GM23338 (cell line): ENCODE measurements at regions not wholly inside any gene's neighbourhood (a gene's known extent, or its start where the extent isn't known, plus 50 kb on each side); places are given as distances from the start of the nearest gene placed in this dataset.
A peak's percentile ranks its signal among the peaks of the same experiment; 100 is the strongest.

ENCODE experiments used
- ATAC-seq: fragments of 200-7000 bp; cut with Tn5 transposase; 3 replicates; pipeline ENCODE4 v1.9.1; 2020
- DNase-seq: peaks from one replicate; pipeline ENCODE4 v3.0.0-alpha.2; 2015; ENCODE audit warnings: low spot score
- H2AFZ ChIP-seq: fragments of 200-600 bp; sonication (generic); 2 replicates; pipeline ENCODE4 v1.8.0; 2016; ENCODE audit warnings: antibody characterized with exemption, mild to moderate bottlenecking, moderate library complexity
- H3F3A ChIP-seq: fragments of 200-600 bp; sonication (generic); replicated peaks from 2 replicates; pipeline ENCODE4 v1.8.0; 2017; ENCODE audit warnings: antibody characterized with exemption, mixed run types, low read depth
- H3K27ac ChIP-seq: fragments of 200-600 bp; sonication (generic); 2 replicates; pipeline ENCODE4 v1.6.1; 2016; ENCODE audit warnings: low read depth
- H3K27me3 ChIP-seq: fragments of 200-600 bp; sonication (generic); 2 replicates; pipeline ENCODE4 v1.8.0; 2016; ENCODE audit warnings: mild to moderate bottlenecking, mixed run types, moderate library complexity; ENCODE audit not compliant: insufficient read depth
- H3K36me3 ChIP-seq: fragments of 200-600 bp; sonication (generic); 2 replicates; pipeline ENCODE4 v1.8.0; 2016; ENCODE audit warnings: mild to moderate bottlenecking; ENCODE audit not compliant: insufficient read depth
- H3K4me1 ChIP-seq: fragments of 200-600 bp; sonication (generic); 2 replicates; pipeline ENCODE4 v1.8.0; 2016; ENCODE audit warnings: mild to moderate bottlenecking, moderate library complexity; ENCODE audit not compliant: insufficient read depth
- H3K4me2 ChIP-seq: fragments of 200-600 bp; sonication (generic); 2 replicates; pipeline ENCODE4 v1.7.1; 2017; ENCODE audit warnings: mixed run types
- H3K4me3 ChIP-seq: fragments of 200-600 bp; sonication (generic); 2 replicates; pipeline ENCODE4 v1.6.1; 2016; ENCODE audit warnings: mixed run types
- H3K79me2 ChIP-seq: fragments of 200-600 bp; sonication (generic); replicated peaks from 2 replicates; pipeline ENCODE4 v1.8.0; 2017; ENCODE audit warnings: mild to moderate bottlenecking; ENCODE audit not compliant: insufficient read depth
- H3K9me2 ChIP-seq: fragments of 200-600 bp; sonication (generic); 2 replicates; pipeline ENCODE4 v1.8.0; 2017; ENCODE audit not compliant: insufficient read depth
- H4K20me1 ChIP-seq: fragments of 200-600 bp; sonication (generic); replicated peaks from 2 replicates; pipeline ENCODE4 v1.8.0; 2017; ENCODE audit warnings: mild to moderate bottlenecking; ENCODE audit not compliant: insufficient read depth
- H3K27ac Mint-ChIP-seq: 2 replicates; pipeline ENCODE4 v1.8.0; 2020; ENCODE audit warnings: inconsistent platforms, mild to moderate bottlenecking, moderate library complexity, mixed read lengths
- H3K27me3 Mint-ChIP-seq: 3 replicates; pipeline ENCODE4 v1.8.0; 2022; ENCODE audit warnings: low read depth, mild to moderate bottlenecking, moderate library complexity, mixed read lengths, inconsistent platforms; ENCODE audit not compliant: insufficient read depth, poor library complexity
- H3K36me3 Mint-ChIP-seq: 3 replicates; pipeline ENCODE4 v1.8.0; 2021; ENCODE audit warnings: low read depth, mild to moderate bottlenecking, inconsistent platforms, moderate library complexity, mixed read lengths
- H3K4me1 Mint-ChIP-seq: 3 replicates; pipeline ENCODE4 v1.8.0; 2020; ENCODE audit warnings: mild to moderate bottlenecking, inconsistent platforms, mixed read lengths
- H3K4me3 Mint-ChIP-seq: 3 replicates; pipeline ENCODE4 v1.8.0; 2021; ENCODE audit warnings: moderate library complexity, mild to moderate bottlenecking, inconsistent platforms, mixed read lengths
- H3K9me3 Mint-ChIP-seq: 3 replicates; pipeline ENCODE4 v1.8.0; 2020; ENCODE audit warnings: moderate library complexity, mild to moderate bottlenecking, inconsistent platforms, mixed read lengths
- CTCF ChIP-seq, 2 experiments: fragments of 200-600 bp in 1 of 2; sonication (generic) in 1 of 2; conservative IDR thresholded peaks; 2 replicates each; pipeline versions ENCODE4 v1.5.1 to v1.6.1; 2016 to 2017; ENCODE audit warnings: antibody characterized with exemption in 2 of 2, low read depth in 2 of 2, mild to moderate bottlenecking in 2 of 2, moderate library complexity in 1 of 2
- EZH2 ChIP-seq: fragments of 200-600 bp; sonication (generic); IDR thresholded peaks from one replicate; pipeline ENCODE4 v1.8.0; 2017; ENCODE audit warnings: antibody characterized with exemption, mild to moderate bottlenecking, low read depth; ENCODE audit not compliant: unreplicated experiment
- EZH2phosphoT487 ChIP-seq: fragments of 200-600 bp; sonication (generic); IDR thresholded peaks from one replicate; pipeline ENCODE4 v1.8.1; 2018; ENCODE audit warnings: antibody characterized with exemption; ENCODE audit not compliant: unreplicated experiment
- NANOG ChIP-seq: IDR thresholded peaks from 2 replicates; pipeline ENCODE4 v1.6.1; 2016; ENCODE audit warnings: antibody characterized with exemption, borderline replicate concordance
- POLR2AphosphoS5 ChIP-seq: IDR thresholded peaks from 2 replicates; pipeline ENCODE4 v1.6.1; 2016; ENCODE audit warnings: antibody characterized with exemption, low read depth
- REST ChIP-seq: IDR thresholded peaks from one replicate; pipeline ENCODE4 v1.6.1; 2018; ENCODE audit warnings: antibody characterized with exemption; ENCODE audit not compliant: unreplicated experiment
- STAT1 ChIP-seq: IDR thresholded peaks from one replicate; pipeline ENCODE4 v1.6.1; 2016; ENCODE audit warnings: antibody characterized with exemption; ENCODE audit not compliant: unreplicated experiment
- ZNF331 ChIP-seq: fragments of 250-450 bp; sonication (Bioruptor Pico); IDR thresholded peaks from 2 replicates; pipeline ENCODE4 v1.5.0; 2020; ENCODE audit warnings: low read depth, mild to moderate bottlenecking, moderate library complexity

GRCh38 chr4:81565142-81565870, 93.6 kb upstream of the RASGEF1B start:
- Histone ChIP-seq H4K20me1 (no peaks in the 10 kb centered on the region), H2AFZ (peak overlapping the region; percentile 78), H3F3A (no peaks in the 10 kb centered on the region), H3K4me2 (no peak overlapping the region), H3K4me3 (no peak overlapping the region), H3K79me2 (no peaks in the 10 kb centered on the region), H3K36me3 (no peaks in the 10 kb centered on the region), H3K27ac (no peak overlapping the region), H3K4me1 (peaks cover 19% of the 10 kb centered on the region), H3K9me2 (no peaks in the 10 kb centered on the region), H3K27me3 (no peaks in the 10 kb centered on the region)
- H3K27me3 Mint-ChIP-seq = peaks cover 4% of the 10 kb centered on the region
- H3K4me3 Mint-ChIP-seq = no peak overlapping the region
- DNase-seq (no peak), ATAC-seq (peak; percentile 74)
- H3K36me3 Mint-ChIP-seq = no peaks in the 10 kb centered on the region
- peaks cover 16% of the 10 kb centered on the region for H3K4me1 Mint-ChIP-seq
- no peaks in the 10 kb centered on the region; the same call in 2 of the 3 replicates for H3K9me3 Mint-ChIP-seq
- no peak overlapping the region for H3K27ac Mint-ChIP-seq
- TF ChIP-seq EZH2 (no peak), POLR2AphosphoS5 (no peak), CTCF (conservative IDR thresholded peaks at IDR 0.05; ENCODE audit: low read depth in 2 of 2) (no peak), NANOG (no peak), REST (no peak)

GRCh38 chr4:81564025-81564424, 92.3 kb upstream of the RASGEF1B start:
- H2AFZ ChIP-seq = no peak overlapping the region
- H3K27ac ChIP-seq = no peak overlapping the region
- H3K79me2 ChIP-seq = no peaks in the 10 kb centered on the region
- ATAC-seq (no peak), DNase-seq (no peak)
- H3K4me2 ChIP-seq = no peak overlapping the region
- H3K36me3 ChIP-seq = no peaks in the 10 kb centered on the region
- no peak overlapping the region for H3K27ac Mint-ChIP-seq
- H3K4me3 ChIP-seq = no peak overlapping the region
- peaks cover 19% of the 10 kb centered on the region for H3K4me1 ChIP-seq
- H3K27me3 ChIP-seq = no peaks in the 10 kb centered on the region
- H4K20me1 ChIP-seq = no peaks in the 10 kb centered on the region
- peaks cover 4% of the 10 kb centered on the region for H3K27me3 Mint-ChIP-seq
- H3K36me3 Mint-ChIP-seq = no peaks in the 10 kb centered on the region
- H3K4me1 Mint-ChIP-seq = peaks cover 19% of the 10 kb centered on the region
- no peaks in the 10 kb centered on the region for H3F3A ChIP-seq
- no peak overlapping the region for H3K4me3 Mint-ChIP-seq
- no peaks in the 10 kb centered on the region; the same call in 2 of the 3 replicates for H3K9me3 Mint-ChIP-seq
- no peaks in the 10 kb centered on the region for H3K9me2 ChIP-seq
- TF ChIP-seq STAT1 = no peak
- TF ChIP-seq POLR2AphosphoS5 = no peak
- no peak for TF ChIP-seq EZH2phosphoT487
- no peak for TF ChIP-seq REST
- TF ChIP-seq ZNF331 (CRISPR knock-in tag) = no peak
